Astrocyte of the spinal cord (primary cell): ENCODE measurements at regions not wholly inside any gene's neighbourhood (a gene's known extent, or its start where the extent isn't known, plus 50 kb on each side); places are given as distances from the start of the nearest gene placed in this dataset.

Experiments
- DNase-seq: peaks from one replicate; pipeline ENCODE4 v3.0.0; 2011; ENCODE audit warnings: low read depth, low spot score
- H3K4me3 ChIP-seq: 2 replicates; pipeline ENCODE4 v1.5.1; 2011; ENCODE audit warnings: low read depth, mild to moderate bottlenecking, low read length, moderate library complexity
- in situ Hi-C: cut with HindIII; loops from 2 replicates; pipeline ENCODE4 v1.10.0; 2017; ENCODE audit warnings: low sequenced_read_pairs
- TF ChIP-seq, protein P1 (sequence below): IDR thresholded peaks from 2 replicates; pipeline ENCODE4 v1.5.1; 2012; ENCODE audit warnings: low read depth, mild to moderate bottlenecking, low read length, inconsistent platforms

- in situ Hi-C loops = no loop called here
- TF ChIP-seq, protein P1, sequence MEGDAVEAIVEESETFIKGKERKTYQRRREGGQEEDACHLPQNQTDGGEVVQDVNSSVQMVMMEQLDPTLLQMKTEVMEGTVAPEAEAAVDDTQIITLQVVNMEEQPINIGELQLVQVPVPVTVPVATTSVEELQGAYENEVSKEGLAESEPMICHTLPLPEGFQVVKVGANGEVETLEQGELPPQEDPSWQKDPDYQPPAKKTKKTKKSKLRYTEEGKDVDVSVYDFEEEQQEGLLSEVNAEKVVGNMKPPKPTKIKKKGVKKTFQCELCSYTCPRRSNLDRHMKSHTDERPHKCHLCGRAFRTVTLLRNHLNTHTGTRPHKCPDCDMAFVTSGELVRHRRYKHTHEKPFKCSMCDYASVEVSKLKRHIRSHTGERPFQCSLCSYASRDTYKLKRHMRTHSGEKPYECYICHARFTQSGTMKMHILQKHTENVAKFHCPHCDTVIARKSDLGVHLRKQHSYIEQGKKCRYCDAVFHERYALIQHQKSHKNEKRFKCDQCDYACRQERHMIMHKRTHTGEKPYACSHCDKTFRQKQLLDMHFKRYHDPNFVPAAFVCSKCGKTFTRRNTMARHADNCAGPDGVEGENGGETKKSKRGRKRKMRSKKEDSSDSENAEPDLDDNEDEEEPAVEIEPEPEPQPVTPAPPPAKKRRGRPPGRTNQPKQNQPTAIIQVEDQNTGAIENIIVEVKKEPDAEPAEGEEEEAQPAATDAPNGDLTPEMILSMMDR = no peak
- no peak overlapping the region for H3K4me3 ChIP-seq
- no peak for DNase-seq
Measured at GRCh38 chr7:25626451-25627131, 398.3 kb upstream of the NPVF start.

DNA sequence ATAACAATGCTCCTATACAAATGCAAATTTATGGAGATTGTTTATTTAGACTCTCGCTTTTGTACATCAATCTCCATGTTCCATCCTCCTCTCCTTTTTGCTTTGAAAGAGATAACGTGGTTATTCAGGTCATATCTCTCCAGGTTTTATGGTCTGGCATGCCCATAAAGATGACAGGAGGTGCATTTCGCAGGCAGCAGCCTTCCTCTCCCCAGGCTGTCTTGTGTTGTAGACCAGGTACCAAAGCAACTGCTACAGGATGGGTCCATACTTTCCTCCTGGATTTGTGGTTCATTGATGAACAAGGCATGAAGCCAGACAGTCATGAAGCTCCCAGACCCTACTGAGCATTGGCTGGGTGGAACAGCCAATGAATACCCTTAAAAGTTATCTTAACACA lies 400.2 kb upstream of the NPVF start:
- in situ Hi-C loops = no loop called here
- TF ChIP-seq, protein P1 = no peak
- no peak overlapping the region for H3K4me3 ChIP-seq
- DNase-seq = no peak

- TF ChIP-seq, protein P1 = no peak
- H3K4me3 ChIP-seq = no peak overlapping the region
- no peak for DNase-seq
- in situ Hi-C loops = no loop called here
Measured at GRCh38 chr7:25632616-25633015, 404.3 kb upstream of the NPVF start.

- in situ Hi-C loops = no loop called here
- no peak overlapping the region for H3K4me3 ChIP-seq
- no peak for DNase-seq
- TF ChIP-seq, protein P1 = no peak
Measured at GRCh38 chr7:25633426-25634036, 405.2 kb upstream of the NPVF start.

DNA sequence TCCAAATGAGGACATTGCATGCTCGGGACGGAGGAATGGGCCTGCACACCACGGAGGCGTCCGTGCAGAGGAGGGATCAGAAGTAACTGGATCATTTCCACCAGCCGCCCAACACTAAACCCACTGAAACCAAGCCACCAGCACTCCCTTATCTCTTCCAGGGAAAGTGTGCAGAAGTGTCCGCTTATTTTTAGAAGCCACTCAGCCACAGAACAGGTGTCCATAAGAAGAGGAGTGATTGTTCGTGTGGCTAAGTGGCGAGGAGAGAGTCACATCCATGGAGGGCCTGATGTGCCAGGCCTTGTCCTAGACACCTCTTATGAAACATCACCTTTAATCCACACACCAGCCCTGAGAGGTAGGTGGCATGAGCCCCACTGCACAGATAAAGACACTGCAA lies 407.9 kb upstream of the NPVF start:
- H3K4me3 ChIP-seq = no peak overlapping the region
- TF ChIP-seq, protein P1 = no peak
- no peak for DNase-seq
- in situ Hi-C loops = no loop called here

- no peak overlapping the region for H3K4me3 ChIP-seq
- TF ChIP-seq, protein P1 = no peak
- no peak for DNase-seq
- in situ Hi-C loops = no loop called here
Measured at GRCh38 chr7:25636871-25637283, 408.6 kb upstream of the NPVF start.
